SK-N-SH (cell line): ENCODE measurements at regions not wholly inside any gene's neighbourhood (a gene's known extent, or its start where the extent isn't known, plus 50 kb on each side); places are given as distances from the start of the nearest gene placed in this dataset.

Experiments
- CTCF ChIP-seq: fragments of 200-600 bp; sonication (generic); IDR thresholded peaks from 2 replicates; pipeline ENCODE4 v1.6.1; 2017; ENCODE audit warnings: antibody characterized with exemption, mild to moderate bottlenecking, moderate library complexity
- EP300 ChIP-seq, 2 experiments: IDR thresholded peaks; 2 replicates each; pipeline versions ENCODE4 v1.4.0 to v1.6.1; 2012; ENCODE audit warnings: borderline replicate concordance in 1 of 2, low read depth in 1 of 2, low read length in 1 of 2
- NRF1 ChIP-seq: IDR thresholded peaks from 2 replicates; pipeline ENCODE4 v1.6.1; 2012; ENCODE audit warnings: low read depth, mild to moderate bottlenecking, low read length
- SMC3 ChIP-seq: IDR thresholded peaks from 2 replicates; pipeline ENCODE4 v1.6.1; 2012; ENCODE audit warnings: low read depth, low read length, improper control_type of control experiment
- TCF12 ChIP-seq: IDR thresholded peaks from 2 replicates; pipeline ENCODE4 v1.4.0; 2012
- YY1 ChIP-seq: IDR thresholded peaks from 2 replicates; pipeline ENCODE4 v1.4.0; 2012; ENCODE audit warnings: low read depth, mild to moderate bottlenecking

- no peak for TF ChIP-seq CTCF
- no peak for TF ChIP-seq NRF1
- TF ChIP-seq YY1 = no peak
- no peak for TF ChIP-seq TCF12
- no peak for TF ChIP-seq EP300 (IDR thresholded peaks at IDR 0.05; ENCODE audit: borderline replicate concordance in 1 of 2, low read depth in 1 of 2, low read length in 1 of 2)
- TF ChIP-seq SMC3 = no peak
These were observed 60.0 kb downstream of the CHST2 start for GRCh38 chr3:143179603-143180002.
